Heart right ventricle (tissue), 16 donors: ENCODE measurements at regions not wholly inside any gene's neighbourhood (a gene's known extent, or its start where the extent isn't known, plus 50 kb on each side); places are given as distances from the start of the nearest gene placed in this dataset.

Experiments used
- ATAC-seq, 8 donors: fragments of 200-7000 bp; cut with Tn5 transposase; one replicate each; pipeline ENCODE4 v1.9.1; 2020; ENCODE audit warnings: mild to moderate bottlenecking in 8 of 8, moderate library complexity in 8 of 8, moderate number of reproducible peaks in 1 of 8
- DNase-seq, 2 donors: peaks; one replicate each; pipeline ENCODE4 v3.0.0-alpha.2; 2020
- H3K27ac ChIP-seq, 10 donors: fragments of 200-600 bp; sonication (generic) in 2 of 10; one replicate each; pipeline versions ENCODE4 v1.5.0 to v1.8.0; 2020 to 2022; ENCODE audit warnings: mild to moderate bottlenecking in 3 of 10
- H3K27me3 ChIP-seq, 7 donors: fragments of 200-600 bp; one replicate each; pipeline ENCODE4 v1.8.0; 2021 to 2022; ENCODE audit warnings: mild to moderate bottlenecking in 2 of 7
- H3K36me3 ChIP-seq, 9 donors: fragments of 200-600 bp; sonication (generic) in 1 of 9; one replicate each; pipeline versions ENCODE4 v1.5.0 to v1.8.0; 2020 to 2022; ENCODE audit warnings: mild to moderate bottlenecking in 2 of 9
- H3K4me1 ChIP-seq, 9 donors: fragments of 200-600 bp; sonication (generic) in 1 of 9; one replicate each; pipeline versions ENCODE4 v1.5.0 to v1.8.0; 2020 to 2022; ENCODE audit warnings: mild to moderate bottlenecking in 4 of 9
- H3K4me3 ChIP-seq, 10 donors: fragments of 200-600 bp; sonication (generic) in 2 of 10; one replicate each; pipeline versions ENCODE4 v1.5.0 to v1.8.0; 2020 to 2022; ENCODE audit warnings: mild to moderate bottlenecking in 7 of 10, moderate library complexity in 2 of 10
- H3K9me3 ChIP-seq, 11 donors: fragments of 200-600 bp in 10 of 11; sonication (generic) in 2 of 11; one replicate each; pipeline versions ENCODE4 v1.5.0 to v1.8.0; 2013 to 2022; ENCODE audit warnings: mild to moderate bottlenecking in 2 of 11, control low read depth in 1 of 11, moderate library complexity in 1 of 11
- CTCF ChIP-seq, 9 donors: fragments of 200-600 bp; sonication (generic) in 2 of 9; IDR thresholded peaks; one replicate each; pipeline versions ENCODE4 v1.5.0 to v1.8.0; 2021 to 2022; ENCODE audit warnings: antibody characterized with exemption in 9 of 9, mild to moderate bottlenecking in 5 of 9, moderate library complexity in 1 of 9
- WGBS, 2 donors: extraction: QIAGEN DNeasy Blood & Tissue Kit; methylation state at CpG; one replicate each; pipeline ENCODE4 v1.1.7; 2013; ENCODE audit warnings: inconsistent platforms in 1 of 2; 5-methylcytosine and 5-hydroxymethylcytosine counted together
- intact Hi-C, 10 donors: fragments of 100-400 bp; cut with DNase I; formaldehyde crosslinking; loops; one replicate each; pipeline versions ENCODE4 v1.11.1 to v1.14.2; 2022
- donor health status: Arrhythmogenic right ventricular cardiomyopathy.
- donor health status: ischemic (EF 13 %, LVEDD 7.1; RV severe dilation, severe dysfunction).
- donor health status: healthy with polysubstance abuse.
- donor health status: DM: no; HTN: yes; CAD: no.
- donor health status: DM: no; HTN: no; CAD: no.
- donor health status: ischemic (EF 25% LVEDD 6.9; RV normal size, moderate dysfunction).
- donor health status: ischemic (EF 25% LVEDD 5.7; RV mildly dilated, moderate dysfunction).
- donor health status: healthy.
- donor health status: DM: yes; HTN: yes; CAD: no.
- donor health status: Ischemic cardiomyopathy.
- donor health status: ischemic (EF 35%, LVEDD 5.7; RV mildly dilated, moderate dysfunction).
- donor health status: nonischemic (EF 11% LVEDD 7.7; RV severe dilation, severe dysfunction).
- donor health status: DM: yes; HTN: yes; CAD: no.
- donor health status: PGD.
- donor health status: ischemic (EF 29% LVEDD 5.4; RV normal size, mild dysfunction).
- donor health status: nonischemic (EF 23%, LVEDD 6.1; RV moderate dilation, normal function).

- no peak for ATAC-seq
- no peaks in the 10 kb centered on the region for H3K4me1 ChIP-seq
- 78% methylated on average over 1 of the region's 1 CpG for WGBS, 2 donors
- H3K27ac ChIP-seq: no peak overlapping the region
- H3K36me3 ChIP-seq: no peaks in the 10 kb centered on the region
- no peak for TF ChIP-seq CTCF (IDR thresholded peaks at IDR 0.05)
- H3K4me3 ChIP-seq: no peak overlapping the region
- H3K27me3 ChIP-seq: peaks cover 0 to 45% (median 12%) of the 10 kb centered on the region in 7 donors
- intact Hi-C loops: no loop called here
- no peak for DNase-seq
- H3K9me3 ChIP-seq: no peaks in the 10 kb centered on the region
Measured at GRCh38 chr7:67455508-67455907, 458.9 kb downstream of the TYW1 start.

GRCh38 chr7:67462781-67463191 is 466.2 kb downstream of the TYW1 start:
- Histone ChIP-seq H3K9me3 (peaks cover 0 to 18% (median 0%) of the 10 kb centered on the region in 11 donors), H3K27ac (no peak overlapping the region), H3K27me3 (peaks cover 0 to 26% (median 6%) of the 10 kb centered on the region in 7 donors), H3K36me3 (no peaks in the 10 kb centered on the region), H3K4me1 (peaks cover 0 to 9% (median 0%) of the 10 kb centered on the region in 9 donors), H3K4me3 (no peak overlapping the region)
- DNase-seq (no peak), ATAC-seq (peak in 3 of 8 donors; percentile 27 to 49 (median 30))
- WGBS, 2 donors: 24 to 27% methylated on average over 9 of the region's 9 CpGs
- intact Hi-C loops: no loop called here
- TF ChIP-seq CTCF (IDR thresholded peaks at IDR 0.05): no peak

- H3K27me3 ChIP-seq: peaks cover 0 to 20% (median 4%) of the 10 kb centered on the region in 7 donors
- ATAC-seq: no peak
- H3K36me3 ChIP-seq: no peaks in the 10 kb centered on the region
- H3K27ac ChIP-seq: no peak overlapping the region
- intact Hi-C loops: no loop called here
- WGBS, 2 donors: 88 to 91% methylated on average over 1 of the region's 1 CpG
- no peak for TF ChIP-seq CTCF (IDR thresholded peaks at IDR 0.05)
- no peak for DNase-seq
- H3K9me3 ChIP-seq: peaks cover 0 to 18% (median 0%) of the 10 kb centered on the region in 11 donors
- peaks cover 0 to 9% (median 0%) of the 10 kb centered on the region in 9 donors for H3K4me1 ChIP-seq
- H3K4me3 ChIP-seq: no peak overlapping the region
Measured at GRCh38 chr7:67463316-67463715, 466.7 kb downstream of the TYW1 start.

GRCh38 chr7:67463983-67464382 is 467.4 kb downstream of the TYW1 start:
- no peak for TF ChIP-seq CTCF (IDR thresholded peaks at IDR 0.05)
- Histone ChIP-seq H3K4me1 (peaks cover 0 to 9% (median 0%) of the 10 kb centered on the region in 9 donors), H3K9me3 (peaks cover 0 to 18% (median 0%) of the 10 kb centered on the region in 11 donors), H3K4me3 (no peak overlapping the region), H3K27ac (no peak overlapping the region), H3K27me3 (peaks cover 0 to 15% (median 3%) of the 10 kb centered on the region in 7 donors), H3K36me3 (no peaks in the 10 kb centered on the region)
- intact Hi-C loops: no loop called here
- 59 to 74% methylated on average over 1 of the region's 1 CpG for WGBS, 2 donors
- ATAC-seq (no peak), DNase-seq (no peak)
